ENCODE measurements at regions not wholly inside any gene's neighbourhood (a gene's known extent, or its start where the extent isn't known, plus 50 kb on each side); places are given as distances from the start of the nearest gene placed in this dataset.
"Not testable (repeated sequence)": the region's sequence is repeated elsewhere in the genome, so short reads cannot be mapped to it uniquely, and the experiment has no call there.

GRCh38 chr3:140769951-140770350, 92.1 kb downstream of the TRIM42 start:
- no peak for DNase-seq (ENCODE audit: low read depth)
- no peak for TF ChIP-seq CTCF (IDR thresholded peaks at IDR 0.05; ENCODE audit: control insufficient read depth, insufficient read depth, low read depth, low read length, missing control alignments)

GRCh38 chr3:140770977-140771667, 93.3 kb downstream of the TRIM42 start:
- DNase-seq (ENCODE audit: low read depth), result no peak
- no peak overlapping the region for H3K4me3 ChIP-seq (ENCODE audit: control insufficient read depth, low read depth, low read length)
- no peak for TF ChIP-seq CTCF (IDR thresholded peaks at IDR 0.05; ENCODE audit: control insufficient read depth, insufficient read depth, low read depth, low read length, missing control alignments)

More at GRCh38 chr3:140769951-140770350, 92.1 kb downstream of the TRIM42 start:
- no peak overlapping the region for H3K4me3 ChIP-seq (ENCODE audit: control insufficient read depth, low read depth, low read length)

- H3K4me3 ChIP-seq (ENCODE audit: control insufficient read depth, low read depth, low read length), result no peak overlapping the region
- TF ChIP-seq CTCF (IDR thresholded peaks at IDR 0.05; ENCODE audit: control insufficient read depth, insufficient read depth, low read depth, low read length, missing control alignments), result no peak
- DNase-seq (ENCODE audit: low read depth), result no peak
Measured at GRCh38 chr3:140777631-140778233, 99.9 kb downstream of the TRIM42 start.

- TF ChIP-seq CTCF (IDR thresholded peaks at IDR 0.05; ENCODE audit: control insufficient read depth, insufficient read depth, low read depth, low read length, missing control alignments), result no peak
- H3K4me3 ChIP-seq (ENCODE audit: control insufficient read depth, low read depth, low read length), result no peak overlapping the region
- DNase-seq (ENCODE audit: low read depth), result no peak
Measured at GRCh38 chr3:140791368-140791767, 113.5 kb downstream of the TRIM42 start.

- TF ChIP-seq CTCF (IDR thresholded peaks at IDR 0.05; ENCODE audit: control insufficient read depth, insufficient read depth, low read depth, low read length, missing control alignments), result no peak
- DNase-seq (ENCODE audit: low read depth), result no peak
- H3K4me3 ChIP-seq (ENCODE audit: control insufficient read depth, low read depth, low read length), result no peak overlapping the region
Measured at GRCh38 chr3:140794507-140794906, 116.6 kb downstream of the TRIM42 start.

- not testable (repeated sequence) for H3K4me3 ChIP-seq (ENCODE audit: control insufficient read depth, low read depth, low read length); DNase-seq (ENCODE audit: low read depth)
Measured at GRCh38 chr3:140802898-140803297, 125.0 kb downstream of the TRIM42 start.

GRCh38 chr3:140809316-140809715, 131.5 kb downstream of the TRIM42 start:
- no peak for DNase-seq (ENCODE audit: low read depth)
- TF ChIP-seq CTCF (IDR thresholded peaks at IDR 0.05; ENCODE audit: control insufficient read depth, insufficient read depth, low read depth, low read length, missing control alignments), result no peak
- no peak overlapping the region for H3K4me3 ChIP-seq (ENCODE audit: control insufficient read depth, low read depth, low read length)
